OCI-LY7 (cell line): ENCODE measurements at regions not wholly inside any gene's neighbourhood (a gene's known extent, or its start where the extent isn't known, plus 50 kb on each side); places are given as distances from the start of the nearest gene placed in this dataset.

Experiments used
- BruUV-seq: library from RNA; stranded (reverse); fragments of 400-500 nt; replicated peaks from 2 replicates; lab custom pipeline; 2021; lab: Mats Ljungman, UMichigan
- CTCF ChIA-PET: fragments of 300-600 bp; sonication (Branson Sonifier 250); formaldehyde crosslinking; loops from one replicate; lab custom pipeline; 2022; ENCODE audit warnings: antibody characterized with exemption; ENCODE audit not compliant: unreplicated experiment; lab: Charles Lee
- POLR2A ChIA-PET: fragments of 300-600 bp; sonication (Branson Sonifier 250); formaldehyde crosslinking; loops from one replicate; lab custom pipeline; 2022; ENCODE audit warnings: antibody characterized with exemption; lab: Charles Lee
- DNase-seq: peaks from one replicate; pipeline ENCODE4 v3.0.0-alpha.2; 2015; ENCODE audit warnings: low spot score
- H2AFZ ChIP-seq: fragments of 200-600 bp; sonication (generic), shearing (Covaris generic); 2 replicates; pipeline ENCODE4 v1.6.1; 2014; ENCODE audit warnings: mild to moderate bottlenecking, antibody characterized with exemption, low read length, moderate library complexity
- H3K27ac ChIP-seq: fragments of 200-600 bp; sonication (generic); 2 replicates; pipeline ENCODE4 v1.5.1; 2014; ENCODE audit warnings: mixed run types, low read depth, mild to moderate bottlenecking, moderate library complexity, low read length, inconsistent platforms; ENCODE audit not compliant: poor library complexity, severe bottlenecking
- H3K36me3 ChIP-seq: fragments of 200-600 bp; sonication (generic); 2 replicates; pipeline ENCODE4 v1.6.1; 2014; ENCODE audit warnings: mild to moderate bottlenecking, antibody characterized with exemption, low read length, moderate library complexity, mixed read lengths; ENCODE audit not compliant: insufficient read depth
- H3K4me1 ChIP-seq: fragments of 200-600 bp; sonication (generic); 2 replicates; pipeline ENCODE4 v1.5.1; 2014; ENCODE audit warnings: mild to moderate bottlenecking, low read length; ENCODE audit not compliant: insufficient read depth, poor library complexity, severe bottlenecking
- H3K4me2 ChIP-seq: fragments of 200-600 bp; sonication (generic); 2 replicates; pipeline ENCODE4 v1.6.1; 2014; ENCODE audit warnings: mild to moderate bottlenecking, low read length
- H3K4me3 ChIP-seq: fragments of 200-600 bp; sonication (generic); 2 replicates; pipeline ENCODE4 v1.5.1; 2014; ENCODE audit warnings: mild to moderate bottlenecking, low read depth, low read length; ENCODE audit not compliant: poor library complexity, severe bottlenecking
- H3K79me2 ChIP-seq: fragments of 200-600 bp; sonication (generic); 2 replicates; pipeline ENCODE4 v1.6.1; 2016; ENCODE audit warnings: low read depth, mild to moderate bottlenecking, low read length, moderate library complexity, mixed read lengths; ENCODE audit not compliant: insufficient read depth
- H3K9me2 ChIP-seq: fragments of 200-600 bp; sonication (generic); 2 replicates; pipeline ENCODE4 v1.6.1; 2016; ENCODE audit warnings: mild to moderate bottlenecking, low read length, mixed read lengths; ENCODE audit not compliant: insufficient read depth
- H3K9me3 ChIP-seq: fragments of 200-600 bp; sonication (generic); 2 replicates; pipeline ENCODE4 v1.6.1; 2014; ENCODE audit warnings: mild to moderate bottlenecking, mixed run types, low read length, mixed read lengths
- H4K20me1 ChIP-seq: fragments of 200-600 bp; sonication (generic); 2 replicates; pipeline ENCODE4 v1.6.1; 2014; ENCODE audit warnings: mild to moderate bottlenecking, antibody characterized with exemption, low read length, moderate library complexity, mixed read lengths; ENCODE audit not compliant: insufficient read depth
- CTCF ChIP-seq: fragments of 200-600 bp; sonication (generic); conservative IDR thresholded peaks from 2 replicates; pipeline ENCODE4 v1.5.1; 2014; ENCODE audit warnings: mild to moderate bottlenecking, antibody characterized with exemption, low read length, moderate library complexity, mixed read lengths
- EZH2phosphoT487 ChIP-seq: fragments of 200-600 bp; sonication (generic); IDR thresholded peaks from 2 replicates; pipeline ENCODE4 v1.6.1; 2018; ENCODE audit warnings: low read depth, borderline replicate concordance, mild to moderate bottlenecking, mixed run types, antibody characterized with exemption, low read length, moderate library complexity, mixed read lengths
- intact Hi-C: fragments of 100-400 bp; cut with micrococcal nuclease; formaldehyde crosslinking; loops from one replicate; pipeline ENCODE4 v1.10.0; 2022; ENCODE audit not compliant: unreplicated experiment

- TF ChIP-seq CTCF (no peak), EZH2phosphoT487 (no peak)
- H3K27ac ChIP-seq = no peak overlapping the region
- no TSS peak for BruUV-seq
- H3K4me2 ChIP-seq = no peak overlapping the region
- no peaks in the 10 kb centered on the region for H3K79me2 ChIP-seq
- ChIA-PET POLR2A (interaction anchor here (0.7 to 1.7 kb wide), 2 partner anchors 16 to 92 kb away, joined by 3 to 6 read pairs; no protein-coding TSS in a partner anchor), CTCF (no interaction called here)
- intact Hi-C loops = no loop called here
- no peak overlapping the region for H3K4me3 ChIP-seq
- H3K9me3 ChIP-seq = no peaks in the 10 kb centered on the region
- H2AFZ ChIP-seq = no peak overlapping the region
- H3K36me3 ChIP-seq = no peaks in the 10 kb centered on the region
- DNase-seq = no peak
- H3K4me1 ChIP-seq = no peaks in the 10 kb centered on the region
- no peaks in the 10 kb centered on the region for H4K20me1 ChIP-seq
- H3K9me2 ChIP-seq = no peaks in the 10 kb centered on the region
These were observed 185.7 kb upstream of the GHITM start for GRCh38 chr10:83953589-83953988.

GRCh38 chr10:83954193-83954799 is 185.0 kb upstream of the GHITM start:
- intact Hi-C loops = no loop called here
- Histone ChIP-seq H3K79me2 (no peaks in the 10 kb centered on the region), H2AFZ (no peak overlapping the region), H3K4me1 (no peaks in the 10 kb centered on the region), H3K9me2 (no peaks in the 10 kb centered on the region), H3K4me2 (no peak overlapping the region), H4K20me1 (no peaks in the 10 kb centered on the region), H3K4me3 (no peak overlapping the region), H3K36me3 (no peaks in the 10 kb centered on the region), H3K9me3 (no peaks in the 10 kb centered on the region), H3K27ac (no peak overlapping the region)
- DNase-seq = no peak
- ChIA-PET CTCF (no interaction called here), POLR2A (interaction anchor here (0.6 to 0.7 kb wide), 2 partner anchors 91 to 481 kb away, joined by 3 read pairs; no protein-coding TSS in a partner anchor)
- BruUV-seq = no TSS peak
- no peak for TF ChIP-seq EZH2phosphoT487
- no peak for TF ChIP-seq CTCF

GRCh38 chr10:83955406-83955805 is 183.9 kb upstream of the GHITM start:
- Histone ChIP-seq H3K36me3 (no peaks in the 10 kb centered on the region), H2AFZ (no peak overlapping the region), H3K4me2 (no peak overlapping the region), H3K4me3 (no peak overlapping the region), H3K27ac (no peak overlapping the region), H3K9me3 (no peaks in the 10 kb centered on the region), H4K20me1 (no peaks in the 10 kb centered on the region), H3K79me2 (no peaks in the 10 kb centered on the region), H3K4me1 (no peaks in the 10 kb centered on the region), H3K9me2 (no peaks in the 10 kb centered on the region)
- intact Hi-C loops = no loop called here
- POLR2A ChIA-PET = no interaction called here
- no TSS peak for BruUV-seq
- DNase-seq = no peak
- no peak for TF ChIP-seq CTCF
- TF ChIP-seq EZH2phosphoT487 = no peak
- CTCF ChIA-PET = no interaction called here
